GM12878 (cell line): ENCODE measurements at regions not wholly inside any gene's neighbourhood (a gene's known extent, or its start where the extent isn't known, plus 50 kb on each side); places are given as distances from the start of the nearest gene placed in this dataset.

ENCODE experiments used
- ATAC-seq: fragments of 200-7000 bp; cut with Tn5 transposase; 3 replicates; pipeline ENCODE4 v1.9.1; 2020; ENCODE audit warnings: mild to moderate bottlenecking, moderate library complexity
- BruUV-seq: library from RNA; stranded (reverse); fragments of 400-500 nt; replicated peaks from 2 replicates; lab custom pipeline; 2021; lab: Mats Ljungman, UMichigan
- CTCF ChIA-PET: fragments of 300-600 bp; sonication (Branson Sonifier 250); formaldehyde crosslinking; extraction: SDS; loops from one replicate; lab custom pipeline; 2021; ENCODE audit warnings: inconsistent platforms; lab: Yijun Ruan, JAX
- POLR2A ChIA-PET: fragments of 350-600 bp; formaldehyde crosslinking; extraction: SDS; loops from one replicate; lab custom pipeline; 2021; ENCODE audit warnings: inconsistent platforms; lab: Charles Lee
- RAD21 ChIA-PET: fragments of 300-600 bp; sonication (Branson Sonifier 250); formaldehyde crosslinking; loops from one replicate; lab custom pipeline; 2023; ENCODE audit warnings: antibody characterized with exemption; ENCODE audit not compliant: unreplicated experiment; lab: Charles Lee
- SMC1A ChIA-PET: fragments of 300-600 bp; sonication (Branson Sonifier 250); formaldehyde crosslinking; loops from one replicate; lab custom pipeline; 2023; ENCODE audit not compliant: unreplicated experiment, uncharacterized antibody; lab: Charles Lee
- DNase-seq: peaks from one replicate; pipeline ENCODE4 v3.0.0-alpha.2; 2011; ENCODE audit warnings: low read depth, low spot score
- FAIRE-seq: peaks from 3 replicates; lab custom pipeline; 2011; peaks lifted over from hg19 to GRCh38; lab: Jason Lieb, UNC
- H2AFZ ChIP-seq: 2 replicates; pipeline ENCODE4 v1.6.0; 2011; ENCODE audit warnings: low read depth, low read length, control low read depth; ENCODE audit not compliant: control insufficient read depth
- H3K27ac ChIP-seq: 2 replicates; pipeline ENCODE4 v1.5.1; 2011; ENCODE audit warnings: control low read depth; ENCODE audit not compliant: control insufficient read depth, insufficient read depth
- H3K27me3 ChIP-seq, 2 experiments: replicated peaks in 1 of 2; 2 replicates each; pipeline versions ENCODE4 v1.6.0 to v1.6.1; 2011; ENCODE audit warnings: low read length in 1 of 2; ENCODE audit not compliant: control insufficient read depth in 2 of 2, insufficient read depth in 2 of 2
- H3K36me3 ChIP-seq, 2 experiments: 2 replicates each; pipeline ENCODE4 v1.5.1; 2011; ENCODE audit warnings: low read length in 1 of 2; ENCODE audit not compliant: control insufficient read depth in 2 of 2, insufficient read depth in 2 of 2
- H3K4me1 ChIP-seq: 2 replicates; pipeline ENCODE4 v1.6.1; 2011; ENCODE audit warnings: mild to moderate bottlenecking, low read length, moderate library complexity, mixed read lengths; ENCODE audit not compliant: control insufficient read depth, insufficient read depth
- H3K4me2 ChIP-seq: 2 replicates; pipeline ENCODE4 v1.6.0; 2011; ENCODE audit warnings: control low read depth; ENCODE audit not compliant: control insufficient read depth, insufficient read depth
- H3K4me3 ChIP-seq: fragments of 200-600 bp; sonication (generic); 2 replicates; pipeline ENCODE4 v1.5.1; 2016
- H3K79me2 ChIP-seq: 2 replicates; pipeline ENCODE4 v1.6.0; 2011; ENCODE audit warnings: low read length; ENCODE audit not compliant: control insufficient read depth, insufficient read depth
- H3K9ac ChIP-seq: 2 replicates; pipeline ENCODE4 v1.8.0; 2011; ENCODE audit warnings: low read length, control low read depth, mixed read lengths; ENCODE audit not compliant: control insufficient read depth, insufficient read depth
- H3K9me3 ChIP-seq: replicated peaks from 3 replicates; pipeline ENCODE4 v1.5.1; 2011; ENCODE audit warnings: mild to moderate bottlenecking, low read length; ENCODE audit not compliant: control insufficient read depth, insufficient read depth
- H4K20me1 ChIP-seq: 2 replicates; pipeline ENCODE4 v1.6.0; 2011; ENCODE audit not compliant: control insufficient read depth, insufficient read depth
- BACH1 ChIP-seq: fragments of 450-650 bp; IDR thresholded peaks from 2 replicates; pipeline ENCODE4 v1.6.1; 2017; ENCODE audit warnings: mild to moderate bottlenecking, borderline replicate concordance
- BCLAF1 ChIP-seq: fragments of 450-650 bp; IDR thresholded peaks from 2 replicates; pipeline ENCODE4 v1.6.1; 2017; ENCODE audit warnings: antibody characterized with exemption, mild to moderate bottlenecking, moderate library complexity
- BMI1 ChIP-seq: fragments of 450-650 bp; IDR thresholded peaks from 2 replicates; pipeline ENCODE4 v1.6.1; 2016; ENCODE audit warnings: mild to moderate bottlenecking, moderate library complexity, borderline replicate concordance
- GABPA ChIP-seq: IDR thresholded peaks from 2 replicates; pipeline ENCODE4 v1.6.1; 2014; ENCODE audit warnings: antibody characterized with exemption, low read depth, mild to moderate bottlenecking, inconsistent platforms
- MEF2B ChIP-seq: fragments of 450-650 bp; IDR thresholded peaks from 2 replicates; pipeline ENCODE4 v1.6.1; 2018; ENCODE audit warnings: mild to moderate bottlenecking, moderate library complexity; ENCODE audit not compliant: partially characterized antibody, poor library complexity, severe bottlenecking
- SKIL ChIP-seq: fragments of 450-650 bp; IDR thresholded peaks from 2 replicates; pipeline ENCODE4 v1.6.1; 2017; ENCODE audit warnings: mild to moderate bottlenecking, low read depth, inconsistent platforms; ENCODE audit not compliant: poor library complexity, severe bottlenecking
- SRF ChIP-seq, 2 experiments: IDR thresholded peaks; 2 replicates each; pipeline ENCODE4 v1.6.1; 2011; ENCODE audit warnings: low read depth in 2 of 2, low read length in 2 of 2, mild to moderate bottlenecking in 1 of 2, moderate library complexity in 1 of 2
- TAF1 ChIP-seq: IDR thresholded peaks from 2 replicates; pipeline ENCODE4 v1.6.1; 2011; ENCODE audit warnings: mild to moderate bottlenecking, low read depth, low read length, borderline replicate concordance
- WGBS: methylation state at CpG from one replicate; pipeline ENCODE4 v1.1.6; 2016; ENCODE audit warnings: low lambda C conversion rate; ENCODE audit not compliant: insufficient replicate concordance, insufficient coverage; ENCODE audit errors: missing lambda C conversion rate; 5-methylcytosine and 5-hydroxymethylcytosine counted together
- in situ Hi-C: fragments of 300-500 bp; cut with MboI; formaldehyde crosslinking; loops from 9 replicates; pipeline ENCODE4 v1.14.3; 2018; ENCODE audit warnings: mixed read lengths
- intact Hi-C: fragments of 100-400 bp; cut with micrococcal nuclease; formaldehyde crosslinking; loops from one replicate; pipeline ENCODE4 v1.14.2; 2022; ENCODE audit not compliant: unreplicated experiment

DNA sequence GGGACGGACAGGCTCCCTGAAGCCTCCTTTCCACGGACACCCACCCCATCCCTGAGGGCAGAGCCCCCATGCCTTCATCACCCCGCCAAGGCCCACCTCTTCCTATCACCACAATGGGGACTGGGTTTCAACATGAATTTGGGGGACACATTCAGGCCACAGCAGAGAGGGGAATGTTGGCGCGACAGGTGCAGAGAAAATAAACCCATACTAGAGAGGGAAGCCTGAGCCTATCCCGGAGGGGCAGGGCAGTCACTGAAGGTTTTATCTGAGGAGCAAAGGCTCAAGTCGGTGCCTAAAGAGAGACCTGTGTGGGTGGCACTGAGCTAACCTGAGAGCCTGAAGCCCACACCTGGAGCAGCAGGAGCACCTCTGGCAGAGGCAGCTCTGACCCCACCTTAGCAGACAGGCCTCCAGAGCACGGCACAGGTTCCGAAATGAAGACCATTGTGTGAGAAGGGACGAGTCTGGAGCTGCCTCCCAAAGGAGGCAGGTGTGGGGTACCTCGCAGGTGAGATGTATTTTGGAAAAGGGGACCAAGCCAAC, 180.6 kb upstream of the PDE10A start (continued):
- TF ChIP-seq TAF1 (no peak), MEF2B (no peak), GABPA (no peak), BACH1 (no peak), SRF (IDR thresholded peaks at IDR 0.05; ENCODE audit: low read depth in 2 of 2, low read length in 2 of 2) (no peak)

DNA sequence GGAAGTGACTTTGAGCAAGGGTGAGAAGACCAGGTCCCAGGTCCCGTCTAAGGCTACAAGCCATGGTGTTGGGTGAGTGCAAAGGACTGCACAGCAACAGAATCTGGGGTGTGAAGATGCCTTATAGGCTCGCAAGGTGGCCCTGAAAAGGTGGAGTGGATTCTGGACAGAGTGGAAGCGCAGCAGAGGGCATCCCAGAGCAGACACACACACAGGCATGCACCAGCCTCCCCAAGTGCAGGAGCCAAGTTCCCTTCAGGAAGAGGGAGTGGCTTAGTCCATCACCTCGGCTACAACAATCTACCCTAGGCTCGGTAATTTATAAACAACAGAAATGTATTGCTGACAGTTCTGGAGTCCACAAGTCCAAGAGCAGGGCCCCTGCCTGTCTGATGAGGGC, 180.1 kb upstream of the PDE10A start:
- H3K27me3 ChIP-seq, result peaks cover 0 to 13% of the 10 kb centered on the region in 2 experiments; a peak in 3 of 4 replicates
- intact Hi-C loops (no loop called here), in situ Hi-C loops (no loop called here)
- DNase-seq (no peak), FAIRE-seq (no peak), ATAC-seq (no peak)
- no peak overlapping the region for H3K4me3 ChIP-seq
- CTCF ChIA-PET, result no interaction called here
- TF ChIP-seq BCLAF1 (no peak), SKIL (no peak), BMI1 (no peak)
- no peak overlapping the region for H3K9ac ChIP-seq
- no peaks in the 10 kb centered on the region for H3K4me1 ChIP-seq
- SMC1A ChIA-PET, result no interaction called here
- no peaks in the 10 kb centered on the region for H4K20me1 ChIP-seq
- WGBS, result 1% methylated on average over 5 of the region's 5 CpGs
- no peak overlapping the region for H3K27ac ChIP-seq
- H3K79me2 ChIP-seq, result no peaks in the 10 kb centered on the region
- no peaks in the 10 kb centered on the region for H3K36me3 ChIP-seq
- POLR2A ChIA-PET, result no interaction called here
- RAD21 ChIA-PET, result no interaction called here
- H3K4me2 ChIP-seq, result no peak overlapping the region
- BruUV-seq, result no TSS peak
- no peak overlapping the region for H2AFZ ChIP-seq
- no peaks in the 10 kb centered on the region for H3K9me3 ChIP-seq
